Fibroblast of skin of left biceps (primary cell): ENCODE measurements at regions not wholly inside any gene's neighbourhood (a gene's known extent, or its start where the extent isn't known, plus 50 kb on each side); places are given as distances from the start of the nearest gene placed in this dataset.
"Not testable (repeated sequence)": the region's sequence is repeated elsewhere in the genome, so short reads cannot be mapped to it uniquely, and the experiment has no call there.

ENCODE experiments used
- DNase-seq, 2 experiments: peaks; one replicate each; pipeline ENCODE4 v3.0.0-alpha.2; 2013; ENCODE audit warnings: low read depth in 2 of 2

DNA sequence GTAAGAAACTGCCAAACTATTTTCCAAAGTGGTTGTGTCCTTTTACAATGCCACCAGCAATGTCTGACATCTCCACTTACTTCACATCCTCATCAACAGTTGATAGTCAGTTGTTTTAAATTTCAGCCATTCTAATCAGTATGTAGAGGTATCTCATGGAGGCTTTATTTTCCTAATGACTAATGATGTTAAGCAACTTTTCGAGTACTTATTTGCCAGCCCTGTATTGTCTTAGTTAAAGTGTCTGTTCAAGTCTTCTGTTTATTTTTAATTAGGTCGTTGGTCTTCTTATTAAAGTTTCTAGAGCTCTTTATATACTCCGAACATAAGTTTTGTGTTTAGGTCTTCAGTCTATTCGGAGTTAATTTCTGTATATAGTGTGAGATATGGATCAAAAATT is 54.9 kb upstream of the NBPF12 start:
- DNase-seq, result not testable (repeated sequence)

DNA sequence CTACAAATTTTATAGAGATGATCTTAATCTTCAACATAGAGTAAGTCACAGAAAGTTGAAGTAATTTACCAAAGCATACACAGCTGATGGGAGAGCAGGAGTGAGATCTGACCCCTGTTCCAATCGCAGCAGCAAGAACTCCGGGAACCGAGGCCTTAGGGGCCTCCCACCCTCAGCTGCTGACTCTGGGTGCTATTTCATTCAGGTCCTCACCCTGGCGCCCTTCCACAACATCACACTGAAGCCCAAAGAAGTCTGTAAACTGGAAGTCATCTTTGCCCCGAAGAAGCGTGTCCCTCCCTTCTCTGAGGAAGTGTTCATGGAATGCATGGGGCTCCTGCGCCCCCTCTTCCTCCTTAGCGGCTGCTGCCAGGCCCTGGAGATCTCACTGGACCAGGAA is 57.0 kb upstream of the NBPF12 start:
- not testable (repeated sequence) for DNase-seq

DNA sequence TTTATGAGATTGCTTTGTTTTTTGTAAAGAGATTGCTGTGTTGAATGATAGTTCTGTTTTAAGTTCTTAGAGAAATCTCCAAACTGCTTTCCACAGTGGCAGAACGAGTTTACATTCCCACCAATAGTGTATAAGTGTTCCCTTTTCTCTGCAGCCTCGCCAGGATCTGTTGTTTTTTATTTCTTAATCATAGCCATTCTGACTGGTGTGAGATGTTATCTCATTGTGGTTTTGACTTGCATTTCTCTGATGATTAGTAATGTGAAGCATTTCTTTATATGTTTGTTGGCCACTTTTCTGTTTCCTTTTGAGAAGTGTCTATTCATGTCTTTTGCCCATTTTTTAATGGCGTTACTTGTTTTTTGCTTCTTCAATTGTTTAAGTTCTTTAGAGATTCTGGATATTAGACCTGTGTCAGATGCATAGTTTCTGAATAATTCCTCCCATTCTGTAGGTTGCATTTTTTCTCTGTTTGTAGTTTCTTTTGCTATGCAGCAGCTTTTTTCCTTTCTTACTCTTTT is 74.3 kb upstream of the NBPF12 start:
- not testable (repeated sequence) for DNase-seq

DNA sequence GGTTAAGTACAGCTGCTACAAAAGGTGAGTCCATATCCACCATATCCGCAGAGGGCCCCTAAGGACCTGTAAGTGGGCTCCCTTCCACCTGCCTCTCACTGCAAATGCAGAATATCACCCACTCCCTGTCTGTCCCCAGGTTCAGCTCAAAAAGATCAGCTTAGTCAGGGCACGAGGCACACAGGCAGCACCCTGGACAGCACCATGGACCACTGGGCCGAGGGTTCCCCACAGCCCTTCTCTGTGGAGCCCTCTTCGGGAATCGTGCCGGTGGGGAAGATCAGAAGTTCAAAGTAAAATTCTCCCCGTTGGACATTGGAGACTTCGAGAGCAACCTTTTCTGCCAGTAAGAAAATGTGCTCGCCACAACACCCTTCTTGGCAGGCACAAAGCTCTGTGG is 85.0 kb upstream of the NBPF12 start:
- not testable (repeated sequence) for DNase-seq

DNA sequence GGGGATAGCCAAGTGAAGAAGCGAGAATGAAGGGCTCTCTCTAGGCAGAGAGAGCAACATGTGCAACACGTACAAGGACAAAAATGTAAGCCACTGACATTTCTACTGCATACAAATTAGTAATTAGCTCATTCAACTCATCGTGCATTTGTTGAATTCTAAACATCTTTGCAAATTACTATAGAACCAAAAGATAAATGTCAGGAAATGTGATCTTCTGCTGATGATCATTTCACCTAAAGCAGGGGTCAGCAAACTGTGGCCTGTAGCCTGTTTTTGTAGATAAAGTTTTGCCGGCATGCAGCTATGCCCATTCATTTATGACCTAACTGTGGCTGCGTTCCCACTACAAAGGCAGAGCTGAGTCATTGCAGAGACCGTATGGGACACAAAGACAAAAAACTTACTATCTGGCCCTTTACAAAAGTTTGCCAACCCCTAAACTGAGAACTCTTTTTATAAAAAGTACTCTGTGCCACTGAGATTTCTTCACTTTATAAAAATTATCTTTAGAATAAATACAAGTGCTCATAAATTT is 87.7 kb upstream of the NBPF12 start:
- DNase-seq, result not testable (repeated sequence)

DNA sequence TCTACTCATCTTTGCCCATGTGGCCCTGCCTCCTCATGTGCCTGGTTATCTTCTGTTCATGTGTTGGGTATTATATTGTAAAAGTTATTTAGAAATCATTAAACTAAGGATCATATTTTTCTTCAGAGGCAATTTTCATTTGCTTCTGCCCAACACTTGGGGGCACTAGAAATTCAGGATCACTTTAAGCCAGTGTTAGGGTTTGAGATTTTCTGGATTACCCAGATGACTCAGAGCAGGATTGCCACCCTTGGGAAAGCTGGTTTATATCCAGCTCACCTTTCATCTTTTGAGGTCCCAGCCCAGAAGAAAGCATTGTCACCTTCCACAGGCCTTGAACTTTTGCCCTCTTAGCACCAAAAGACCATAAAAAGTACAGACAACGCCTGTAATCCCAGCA is 99.4 kb upstream of the NBPF12 start:
- not testable (repeated sequence) for DNase-seq

DNA sequence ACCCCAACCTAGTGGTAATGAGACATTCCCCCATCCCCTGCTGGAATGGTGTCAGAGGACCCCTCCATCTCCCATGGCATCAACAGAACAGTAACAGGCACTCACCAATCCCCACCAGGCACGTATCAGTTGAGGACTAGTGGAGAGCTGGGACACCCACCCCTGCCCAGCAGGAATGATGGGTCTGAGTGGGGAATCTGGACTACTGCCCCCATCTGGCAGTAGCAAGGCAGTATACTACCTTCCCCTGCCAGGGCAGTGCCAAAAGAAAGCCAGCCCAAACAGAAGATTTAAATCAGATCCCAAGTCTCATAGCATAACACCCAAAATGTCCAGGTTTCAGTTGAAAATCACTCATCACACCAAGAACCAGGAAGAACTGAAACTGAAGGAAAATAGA is 111.2 kb upstream of the NBPF12 start:
- DNase-seq, result not testable (repeated sequence)

DNA sequence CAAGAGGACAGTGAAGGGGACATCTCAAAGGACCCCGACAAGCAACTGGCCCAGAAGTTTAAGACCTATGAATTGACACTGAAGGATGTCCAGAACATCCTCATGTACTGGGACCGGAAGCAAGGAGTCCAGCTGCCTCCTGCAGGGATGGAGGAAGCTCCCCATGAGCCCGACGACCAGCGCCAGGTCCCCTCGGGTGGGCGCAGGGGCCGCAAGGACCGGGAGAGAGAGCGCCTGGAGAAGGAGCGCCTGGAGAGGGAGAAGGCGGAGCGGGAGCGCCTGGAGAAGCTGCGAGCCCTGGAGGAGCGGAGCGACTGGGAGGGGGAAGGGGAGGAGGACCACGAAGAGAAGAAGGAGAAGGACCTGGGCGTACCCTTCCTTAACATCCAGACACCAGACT is 143.9 kb upstream of the NBPF12 start:
- not testable (repeated sequence) for DNase-seq

DNA sequence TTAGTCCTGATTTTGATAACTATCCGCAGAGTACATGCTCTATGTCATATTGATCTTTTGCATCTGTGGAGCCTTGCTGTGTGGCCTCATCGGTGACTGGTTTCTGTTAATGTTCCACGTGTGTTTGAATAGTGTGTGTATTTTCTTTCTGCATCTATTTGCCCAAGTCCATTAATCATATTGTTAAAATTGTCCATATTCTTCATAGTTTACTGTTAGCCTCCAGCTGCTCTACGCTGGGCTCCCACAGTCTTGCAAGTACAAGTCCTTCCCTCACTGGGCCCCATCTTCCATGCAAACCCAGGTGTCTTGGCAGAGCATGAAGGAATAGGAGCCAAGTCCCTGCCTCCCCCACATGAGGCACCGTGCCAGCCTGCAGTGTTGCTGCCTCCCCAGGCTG is 145.4 kb upstream of the NBPF12 start:
- DNase-seq, result not testable (repeated sequence)

DNA sequence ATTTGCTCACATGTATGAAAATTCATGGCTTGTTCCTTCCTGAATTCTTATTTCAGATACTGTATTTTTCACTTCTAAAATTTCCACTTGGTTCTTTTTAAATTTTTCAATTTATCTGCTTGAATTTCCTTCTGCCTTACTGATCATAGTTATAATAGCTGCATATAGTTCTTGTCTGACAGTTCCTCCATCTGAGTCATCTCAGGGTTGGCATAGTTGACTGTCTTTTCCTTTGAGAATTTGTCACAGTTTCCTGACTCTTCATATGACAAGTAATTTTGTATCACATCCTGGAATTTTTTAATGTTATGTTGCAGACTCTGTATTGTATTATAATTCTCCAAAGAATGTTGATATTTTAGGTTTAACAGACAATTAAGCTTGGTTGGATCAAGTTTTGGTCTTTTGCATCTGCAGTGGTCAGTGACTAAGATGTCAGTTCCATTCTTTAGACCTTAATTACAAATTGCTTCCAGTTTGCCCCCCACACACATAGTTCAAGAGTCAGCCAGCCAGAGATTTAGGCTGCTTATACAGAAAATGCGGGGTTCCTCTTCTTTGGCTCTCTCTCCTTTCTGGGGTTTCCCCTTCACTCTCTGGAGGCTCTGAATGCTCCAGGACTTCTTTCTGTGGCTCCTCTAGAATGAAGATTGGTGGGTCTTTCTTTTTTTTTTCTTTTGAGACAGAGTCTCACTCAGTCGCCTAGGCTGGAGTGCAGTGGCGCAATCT is 153.7 kb upstream of the NBPF12 start:
- DNase-seq, result not testable (repeated sequence)

DNA sequence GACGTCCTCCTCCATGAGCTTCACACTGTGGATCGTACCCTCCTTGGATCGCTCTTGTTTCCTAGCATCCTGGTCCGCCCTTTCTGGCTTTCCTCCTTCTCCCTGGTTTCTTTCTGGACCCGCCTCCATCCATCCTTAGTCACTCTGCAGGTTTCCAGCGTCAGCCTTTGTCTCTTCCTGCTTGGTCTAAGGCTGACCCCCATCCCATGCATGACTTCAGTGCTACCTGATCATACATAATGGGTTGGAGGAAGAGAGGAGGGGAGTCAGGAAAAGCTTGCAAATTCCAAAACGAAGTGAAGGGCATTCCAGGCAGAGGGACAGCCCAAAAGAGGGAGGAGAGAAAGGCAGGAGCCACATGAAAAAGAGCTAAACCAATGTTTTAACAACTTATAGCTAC is 156.9 kb upstream of the NBPF12 start:
- DNase-seq, result not testable (repeated sequence)

DNA sequence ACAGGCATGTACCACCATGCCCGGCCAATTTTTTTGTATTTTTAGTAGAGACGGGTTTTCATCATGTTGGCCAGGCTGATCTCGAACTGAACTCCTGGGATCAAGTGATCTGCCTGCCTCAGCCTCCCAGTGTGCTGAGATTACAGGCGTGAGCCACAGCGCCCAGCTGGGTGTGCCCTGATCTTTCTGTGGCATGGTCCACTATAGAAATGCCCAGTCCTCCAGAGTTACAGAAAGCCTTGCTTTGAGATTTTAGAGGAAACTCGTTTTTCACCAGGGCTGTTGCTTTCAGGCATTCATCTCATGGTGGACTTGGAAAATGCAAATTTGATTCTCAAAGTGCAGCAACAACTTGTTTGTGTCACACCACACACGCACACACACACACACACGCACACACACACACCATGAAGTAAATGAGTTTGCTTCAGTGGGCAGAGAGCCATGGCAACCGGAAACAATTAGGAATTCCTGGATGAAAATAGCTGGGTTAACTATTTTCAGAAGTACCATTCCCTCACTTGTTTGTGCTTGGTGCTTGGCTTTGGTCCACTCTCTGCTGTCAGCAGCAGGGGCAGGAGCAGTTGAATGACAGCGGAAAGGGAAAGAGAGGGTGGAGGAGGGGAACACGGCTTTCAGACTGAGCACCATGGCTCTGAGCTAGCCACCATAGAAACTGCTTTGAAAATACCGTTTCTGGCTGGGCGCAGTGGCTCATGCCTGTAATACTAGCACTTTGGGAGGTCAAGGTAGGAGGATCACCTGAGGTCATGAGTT is 160.1 kb upstream of the NBPF12 start:
- DNase-seq, result peak; percentile 17 to 31

DNA sequence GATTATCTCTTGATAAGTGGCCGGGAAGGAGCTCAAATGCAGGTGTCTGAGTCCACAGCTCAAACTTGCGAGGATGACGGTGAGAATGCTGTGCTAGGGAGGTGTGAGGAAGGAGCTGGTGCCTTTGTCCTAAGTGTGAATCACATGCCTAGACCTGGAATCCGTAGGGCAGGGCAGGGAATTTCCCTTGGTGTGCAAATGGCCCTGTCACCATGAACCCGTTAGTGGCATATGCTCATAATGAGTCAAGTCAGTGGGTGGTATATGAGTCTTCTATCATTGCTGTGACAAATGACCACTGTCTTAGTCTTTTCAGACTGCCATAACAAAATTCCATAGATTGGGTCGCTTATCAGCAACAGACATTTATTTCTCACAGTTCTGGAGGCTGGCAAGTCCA is 163.1 kb upstream of the NBPF12 start:
- DNase-seq, result not testable (repeated sequence)

DNA sequence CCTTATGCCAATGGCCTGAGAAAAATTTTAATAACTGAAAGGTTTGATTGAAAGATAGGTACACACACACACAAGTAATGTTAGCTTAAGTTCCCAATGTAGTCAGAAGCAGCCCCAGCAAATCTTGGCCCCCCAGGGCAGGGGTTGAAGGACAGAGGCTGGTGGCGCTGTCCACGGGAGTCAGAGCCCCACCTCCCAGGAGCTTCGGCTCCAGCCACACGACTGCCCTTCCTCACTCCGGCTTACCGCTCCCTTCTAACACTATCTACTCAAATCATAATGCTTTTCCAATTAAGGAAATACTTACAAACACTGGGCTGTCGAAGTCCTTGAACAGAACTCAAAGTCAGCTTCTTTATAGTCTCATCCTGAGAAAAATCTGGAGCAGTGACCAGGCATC is 163.9 kb upstream of the NBPF12 start:
- not testable (repeated sequence) for DNase-seq

DNA sequence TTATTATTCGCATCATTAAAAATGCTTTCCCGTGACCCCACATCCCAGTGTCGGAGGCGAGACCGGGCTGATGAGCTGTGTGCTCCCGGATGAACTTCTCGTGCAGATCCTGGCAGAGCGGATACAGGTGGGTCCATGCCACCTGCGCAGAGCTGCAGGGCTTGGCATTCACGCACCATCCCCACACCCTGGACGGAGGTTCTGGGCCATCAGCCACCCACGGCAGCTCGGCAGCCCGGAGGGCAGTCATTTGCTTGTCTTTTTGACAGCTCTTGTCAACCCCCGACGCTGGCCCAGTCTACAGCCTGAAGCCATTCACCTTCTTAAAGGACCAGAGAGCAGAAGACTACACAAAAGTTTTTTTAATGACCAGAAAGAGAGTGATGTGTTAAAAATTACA is 166.7 kb upstream of the NBPF12 start:
- DNase-seq, result not testable (repeated sequence)

DNA sequence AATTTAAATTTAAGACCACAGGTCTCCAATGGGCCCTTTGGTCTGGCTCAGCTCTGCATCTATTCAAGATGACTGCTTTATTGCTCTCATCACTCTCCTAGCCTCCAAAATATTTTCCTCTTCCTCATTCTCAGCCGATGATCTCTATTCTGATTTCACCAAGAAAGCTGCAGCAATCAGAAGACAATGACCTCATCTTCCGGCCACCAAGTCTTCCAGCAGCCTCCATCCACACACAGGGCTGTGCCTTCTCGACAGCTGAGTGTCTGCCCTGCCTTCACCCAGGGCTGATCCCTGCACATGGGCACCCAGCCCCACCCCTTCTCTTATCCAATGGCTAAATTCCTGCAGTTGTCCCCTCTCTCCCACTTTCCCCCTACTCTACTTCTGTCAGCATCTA is 167.1 kb upstream of the NBPF12 start:
- DNase-seq, result not testable (repeated sequence)

DNA sequence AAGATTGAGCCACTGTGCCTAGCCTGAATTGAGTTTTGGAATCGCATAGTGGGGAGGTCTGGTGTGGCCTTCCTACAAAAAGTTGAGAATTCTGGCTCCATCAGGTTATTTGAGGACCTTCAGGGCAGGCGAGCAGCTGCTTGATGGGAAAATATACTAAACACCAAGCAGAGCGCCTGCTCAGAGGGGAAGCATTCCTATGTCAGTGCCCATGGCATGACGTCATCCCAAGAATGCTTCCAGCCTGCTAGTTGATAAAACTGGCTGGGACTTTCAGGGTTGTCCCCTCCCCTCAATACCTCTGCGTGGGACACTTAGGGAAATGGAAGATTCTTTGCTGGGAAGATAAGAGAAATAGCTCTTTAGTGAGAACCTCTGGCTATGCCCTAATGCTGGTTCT is 174.9 kb upstream of the NBPF12 start:
- not testable (repeated sequence) for DNase-seq

DNA sequence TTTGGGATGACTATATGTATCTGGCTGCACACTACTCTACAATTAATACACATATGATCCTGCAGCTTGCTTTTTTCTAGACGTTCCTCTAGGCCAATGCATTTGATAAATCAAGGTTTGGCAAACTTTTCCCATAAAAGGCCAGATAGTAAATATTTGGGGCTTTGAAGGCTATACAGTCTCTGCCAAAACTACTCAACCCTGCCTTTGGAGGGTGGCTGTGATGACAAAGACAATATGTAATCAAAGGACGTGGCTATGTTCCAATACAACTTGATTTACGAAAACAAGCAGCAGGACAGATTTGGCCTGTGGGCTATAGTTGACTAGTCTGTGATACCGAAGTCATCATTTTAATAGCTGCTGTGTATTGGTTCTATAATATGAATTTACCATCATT is 181.3 kb upstream of the NBPF12 start:
- not testable (repeated sequence) for DNase-seq

DNA sequence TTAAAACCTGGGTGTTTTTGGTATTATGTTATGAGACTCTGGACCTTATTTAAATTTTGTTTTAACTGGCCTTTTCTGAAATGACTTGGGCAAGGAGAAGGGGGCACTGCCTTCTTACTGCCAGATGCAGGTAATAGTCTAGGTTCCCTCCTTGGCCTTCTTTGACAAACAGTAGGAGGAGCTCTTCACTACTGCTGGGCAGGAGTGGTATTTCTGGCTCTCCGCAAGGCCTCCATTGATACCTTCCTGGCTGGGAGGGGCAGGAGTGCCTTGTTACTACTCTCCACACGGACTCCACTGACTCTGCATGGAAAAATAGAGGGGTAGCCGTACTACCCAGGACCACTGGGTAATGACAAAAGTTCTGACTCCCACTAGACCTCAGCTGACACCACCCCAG is 189.4 kb upstream of the NBPF12 start:
- not testable (repeated sequence) for DNase-seq

DNA sequence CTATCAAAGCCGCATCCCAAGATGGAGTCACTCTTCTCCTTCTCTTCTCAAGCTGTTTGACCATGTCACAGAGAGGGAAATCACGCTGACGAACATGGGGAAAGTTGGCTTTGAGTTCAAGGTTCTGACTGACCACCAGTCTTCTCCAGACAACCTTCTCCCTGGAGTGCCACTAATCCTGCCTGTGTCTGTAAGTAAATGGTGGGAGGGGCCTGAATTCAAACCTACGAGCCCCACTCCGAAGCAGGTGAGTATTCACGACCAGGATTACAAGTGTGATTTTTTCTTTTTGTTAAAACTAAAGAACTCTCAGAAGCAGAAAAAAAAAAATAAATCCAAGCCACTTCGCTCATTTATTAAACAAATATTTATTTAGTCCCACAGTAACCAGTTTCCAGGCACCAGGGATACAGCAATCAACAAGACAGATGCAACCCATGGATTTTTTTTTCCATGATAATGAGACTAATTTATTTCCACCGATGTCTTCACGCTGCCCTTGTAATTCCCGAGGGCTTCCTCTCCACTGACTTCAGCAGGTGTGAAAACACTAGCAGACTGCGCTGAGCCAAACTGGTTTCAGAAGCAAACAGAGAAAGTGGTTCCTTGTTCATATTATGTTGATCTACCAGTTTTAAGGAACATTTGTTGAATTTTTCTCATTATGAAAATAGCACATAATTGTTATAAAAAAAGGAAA is 206.0 kb upstream of the NBPF12 start:
- DNase-seq, result not testable (repeated sequence)

DNA sequence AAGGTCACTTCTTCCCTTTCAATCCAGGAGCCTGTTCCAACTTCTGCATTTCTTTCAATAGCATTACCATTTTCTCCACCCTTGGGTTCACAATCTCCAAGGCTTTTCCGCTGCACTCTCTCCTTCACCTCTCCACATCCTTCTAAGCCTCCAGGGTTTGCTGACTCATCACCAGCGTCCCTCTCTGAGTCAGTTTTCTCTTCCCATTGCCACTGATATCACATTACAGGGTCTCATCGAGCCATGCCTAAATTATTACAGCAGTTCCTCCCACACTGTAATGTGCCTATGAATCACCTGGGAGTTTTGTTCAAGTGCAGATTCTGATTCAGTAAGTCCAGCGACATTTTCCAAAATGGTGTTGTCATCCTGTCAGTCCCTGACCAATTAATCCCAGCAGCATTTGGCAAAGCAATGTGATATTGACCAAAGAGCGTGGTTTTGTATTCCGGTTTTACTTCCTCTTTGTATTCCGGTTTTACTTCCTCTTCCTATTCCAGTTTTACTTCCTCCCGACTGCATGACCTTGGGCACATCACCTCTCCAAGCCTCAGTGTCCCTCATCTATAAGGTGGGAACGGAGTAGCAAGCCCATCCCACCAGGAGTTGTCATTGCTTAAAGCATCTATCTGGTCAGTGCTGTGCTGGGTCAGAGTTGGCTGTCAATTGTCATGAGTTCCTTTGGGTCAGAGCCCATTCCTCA is 208.3 kb upstream of the NBPF12 start:
- not testable (repeated sequence) for DNase-seq
